ENCODE measurements at regions not wholly inside any gene's neighbourhood (a gene's known extent, or its start where the extent isn't known, plus 50 kb on each side); places are given as distances from the start of the nearest gene placed in this dataset.

DNA sequence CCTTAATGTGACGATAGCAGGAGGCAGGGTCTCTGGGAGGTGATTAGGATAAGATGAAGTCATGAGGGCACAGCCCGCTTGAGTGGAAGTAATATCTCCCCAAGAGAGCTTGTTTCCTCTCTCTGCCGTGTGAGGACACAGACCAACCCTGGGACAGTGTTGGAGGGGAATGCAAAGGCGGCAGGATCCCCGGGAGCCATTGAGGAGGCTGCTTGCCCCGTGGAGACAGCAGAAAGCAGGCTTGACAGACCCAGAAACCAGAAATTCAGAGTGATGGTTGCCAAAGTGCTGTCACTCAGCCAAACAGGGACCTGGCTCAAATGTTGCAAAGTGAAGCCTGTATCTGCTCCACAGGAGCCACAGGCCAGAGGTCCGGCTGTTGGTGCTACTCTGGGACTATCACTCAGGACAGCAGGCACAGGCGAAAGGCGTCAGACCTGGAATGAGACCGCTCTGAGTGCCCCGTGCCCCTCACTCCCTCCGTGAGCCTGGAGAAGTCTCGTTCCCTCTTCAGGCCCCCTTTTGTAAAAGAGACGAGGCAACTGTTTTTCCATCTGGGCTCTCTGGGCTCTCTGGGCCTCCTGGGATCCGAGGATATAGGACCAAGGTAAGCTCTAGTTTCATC is 96.6 kb upstream of the VANGL1 start:
- TF ChIP-seq, protein P1, sequence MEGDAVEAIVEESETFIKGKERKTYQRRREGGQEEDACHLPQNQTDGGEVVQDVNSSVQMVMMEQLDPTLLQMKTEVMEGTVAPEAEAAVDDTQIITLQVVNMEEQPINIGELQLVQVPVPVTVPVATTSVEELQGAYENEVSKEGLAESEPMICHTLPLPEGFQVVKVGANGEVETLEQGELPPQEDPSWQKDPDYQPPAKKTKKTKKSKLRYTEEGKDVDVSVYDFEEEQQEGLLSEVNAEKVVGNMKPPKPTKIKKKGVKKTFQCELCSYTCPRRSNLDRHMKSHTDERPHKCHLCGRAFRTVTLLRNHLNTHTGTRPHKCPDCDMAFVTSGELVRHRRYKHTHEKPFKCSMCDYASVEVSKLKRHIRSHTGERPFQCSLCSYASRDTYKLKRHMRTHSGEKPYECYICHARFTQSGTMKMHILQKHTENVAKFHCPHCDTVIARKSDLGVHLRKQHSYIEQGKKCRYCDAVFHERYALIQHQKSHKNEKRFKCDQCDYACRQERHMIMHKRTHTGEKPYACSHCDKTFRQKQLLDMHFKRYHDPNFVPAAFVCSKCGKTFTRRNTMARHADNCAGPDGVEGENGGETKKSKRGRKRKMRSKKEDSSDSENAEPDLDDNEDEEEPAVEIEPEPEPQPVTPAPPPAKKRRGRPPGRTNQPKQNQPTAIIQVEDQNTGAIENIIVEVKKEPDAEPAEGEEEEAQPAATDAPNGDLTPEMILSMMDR (IDR thresholded peaks at IDR 0.05; ENCODE audit: low read depth, low read length, missing input control), result no peak
- TF ChIP-seq NR2F2 (IDR thresholded peaks at IDR 0.05) (no peak), EGR1 (IDR thresholded peaks at IDR 0.05; ENCODE audit: low read depth in 2 of 2) (no peak), TAF1 (conservative IDR thresholded peaks at IDR 0.05) (no peak), GABPA (IDR thresholded peaks at IDR 0.05 in 1 of 2, conservative IDR thresholded peaks at IDR 0.05 in 1 of 2) (no peak), SP1 (IDR thresholded peaks at IDR 0.05) (no peak), HNF4A (conservative IDR thresholded peaks at IDR 0.05) (no peak), RAD21 (IDR thresholded peaks at IDR 0.05) (no peak)
- TF ChIP-seq, protein P2, sequence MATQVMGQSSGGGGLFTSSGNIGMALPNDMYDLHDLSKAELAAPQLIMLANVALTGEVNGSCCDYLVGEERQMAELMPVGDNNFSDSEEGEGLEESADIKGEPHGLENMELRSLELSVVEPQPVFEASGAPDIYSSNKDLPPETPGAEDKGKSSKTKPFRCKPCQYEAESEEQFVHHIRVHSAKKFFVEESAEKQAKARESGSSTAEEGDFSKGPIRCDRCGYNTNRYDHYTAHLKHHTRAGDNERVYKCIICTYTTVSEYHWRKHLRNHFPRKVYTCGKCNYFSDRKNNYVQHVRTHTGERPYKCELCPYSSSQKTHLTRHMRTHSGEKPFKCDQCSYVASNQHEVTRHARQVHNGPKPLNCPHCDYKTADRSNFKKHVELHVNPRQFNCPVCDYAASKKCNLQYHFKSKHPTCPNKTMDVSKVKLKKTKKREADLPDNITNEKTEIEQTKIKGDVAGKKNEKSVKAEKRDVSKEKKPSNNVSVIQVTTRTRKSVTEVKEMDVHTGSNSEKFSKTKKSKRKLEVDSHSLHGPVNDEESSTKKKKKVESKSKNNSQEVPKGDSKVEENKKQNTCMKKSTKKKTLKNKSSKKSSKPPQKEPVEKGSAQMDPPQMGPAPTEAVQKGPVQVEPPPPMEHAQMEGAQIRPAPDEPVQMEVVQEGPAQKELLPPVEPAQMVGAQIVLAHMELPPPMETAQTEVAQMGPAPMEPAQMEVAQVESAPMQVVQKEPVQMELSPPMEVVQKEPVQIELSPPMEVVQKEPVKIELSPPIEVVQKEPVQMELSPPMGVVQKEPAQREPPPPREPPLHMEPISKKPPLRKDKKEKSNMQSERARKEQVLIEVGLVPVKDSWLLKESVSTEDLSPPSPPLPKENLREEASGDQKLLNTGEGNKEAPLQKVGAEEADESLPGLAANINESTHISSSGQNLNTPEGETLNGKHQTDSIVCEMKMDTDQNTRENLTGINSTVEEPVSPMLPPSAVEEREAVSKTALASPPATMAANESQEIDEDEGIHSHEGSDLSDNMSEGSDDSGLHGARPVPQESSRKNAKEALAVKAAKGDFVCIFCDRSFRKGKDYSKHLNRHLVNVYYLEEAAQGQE (IDR thresholded peaks at IDR 0.05), result no peak
- TF ChIP-seq, protein P3, sequence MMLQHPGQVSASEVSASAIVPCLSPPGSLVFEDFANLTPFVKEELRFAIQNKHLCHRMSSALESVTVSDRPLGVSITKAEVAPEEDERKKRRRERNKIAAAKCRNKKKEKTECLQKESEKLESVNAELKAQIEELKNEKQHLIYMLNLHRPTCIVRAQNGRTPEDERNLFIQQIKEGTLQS (IDR thresholded peaks at IDR 0.05), result no peak

All from liver (tissue), 3 donors.